SKM-1 treated with dmso at 0.1 percent for 144 hours (cell line): ENCODE measurements at regions not wholly inside any gene's neighbourhood (a gene's known extent, or its start where the extent isn't known, plus 50 kb on each side); places are given as distances from the start of the nearest gene placed in this dataset.
"Not testable (repeated sequence)": the region's sequence is repeated elsewhere in the genome, so short reads cannot be mapped to it uniquely, and the experiment has no call there.

Experiments used
- DNase-seq: peaks from one replicate; lab custom pipeline; 2025; ENCODE audit not compliant: unreplicated experiment; lab: John Stamatoyannopoulos, UW

- no peak for DNase-seq
These were observed 87.2 kb upstream of the NCOR2 start for GRCh38 chr12:124654666-124655047.

GRCh38 chr12:124653169-124653931, 85.9 kb upstream of the NCOR2 start:
- DNase-seq = no peak

GRCh38 chr12:124652661-124653060, 85.2 kb upstream of the NCOR2 start:
- no peak for DNase-seq

GRCh38 chr12:124651516-124652273, 84.3 kb upstream of the NCOR2 start:
- no peak for DNase-seq

- DNase-seq = no peak
These were observed 83.5 kb upstream of the NCOR2 start for GRCh38 chr12:124650912-124651311.

- no peak for DNase-seq
These were observed 81.4 kb upstream of the NCOR2 start for GRCh38 chr12:124648710-124649384.

- DNase-seq = no peak
These were observed 79.9 kb upstream of the NCOR2 start for GRCh38 chr12:124647316-124647715.

- DNase-seq = no peak
These were observed 79.2 kb upstream of the NCOR2 start for GRCh38 chr12:124646385-124647230.

GRCh38 chr12:124645530-124646244, 78.3 kb upstream of the NCOR2 start:
- no peak for DNase-seq

GRCh38 chr12:124643768-124644167, 76.4 kb upstream of the NCOR2 start:
- not testable (repeated sequence) for DNase-seq

- no peak for DNase-seq
These were observed 74.7 kb upstream of the NCOR2 start for GRCh38 chr12:124642105-124642504.

- no peak for DNase-seq
These were observed 74.2 kb upstream of the NCOR2 start for GRCh38 chr12:124641591-124641990.

GRCh38 chr12:124640056-124640455, 72.6 kb upstream of the NCOR2 start:
- DNase-seq = no peak

- no peak for DNase-seq
These were observed 71.9 kb upstream of the NCOR2 start for GRCh38 chr12:124639122-124639806.

- DNase-seq = no peak
These were observed 70.2 kb upstream of the NCOR2 start for GRCh38 chr12:124637581-124637981.

- no peak for DNase-seq
These were observed 69.8 kb upstream of the NCOR2 start for GRCh38 chr12:124637163-124637562.

- DNase-seq = no peak
These were observed 68.9 kb upstream of the NCOR2 start for GRCh38 chr12:124636138-124636978.

- DNase-seq = no peak
These were observed 67.9 kb upstream of the NCOR2 start for GRCh38 chr12:124635316-124635715.
